ENCODE measurements at regions not wholly inside any gene's neighbourhood (a gene's known extent, or its start where the extent isn't known, plus 50 kb on each side); places are given as distances from the start of the nearest gene placed in this dataset.
"Not testable (repeated sequence)": the region's sequence is repeated elsewhere in the genome, so short reads cannot be mapped to it uniquely, and the experiment has no call there.

GRCh38 chr7:120163449-120163848 is 109.5 kb upstream of the KCND2 start:
- no peak for DNase-seq

- DNase-seq: no peak
These were observed 107.7 kb upstream of the KCND2 start for GRCh38 chr7:120165227-120165626.

GRCh38 chr7:120168066-120168465 is 104.9 kb upstream of the KCND2 start:
- DNase-seq: peak; percentile 46

- peak; percentile 35 for DNase-seq
These were observed 102.8 kb upstream of the KCND2 start for GRCh38 chr7:120169996-120170783.

- DNase-seq: peak; percentile 38
These were observed 102.1 kb upstream of the KCND2 start for GRCh38 chr7:120170834-120171233.

GRCh38 chr7:120171406-120171805 is 101.6 kb upstream of the KCND2 start:
- no peak for DNase-seq

- no peak for DNase-seq
These were observed 92.8 kb upstream of the KCND2 start for GRCh38 chr7:120180221-120180620.

GRCh38 chr7:120181499-120181898 is 91.5 kb upstream of the KCND2 start:
- no peak for DNase-seq

GRCh38 chr7:120184866-120185265 is 88.1 kb upstream of the KCND2 start:
- DNase-seq: no peak

- DNase-seq: peak; percentile 17
These were observed 86.9 kb upstream of the KCND2 start for GRCh38 chr7:120185940-120186682.

- no peak for DNase-seq
These were observed 86.3 kb upstream of the KCND2 start for GRCh38 chr7:120186688-120187087.

- no peak for DNase-seq
These were observed 83.4 kb upstream of the KCND2 start for GRCh38 chr7:120189623-120190022.

- DNase-seq: no peak
These were observed 82.9 kb upstream of the KCND2 start for GRCh38 chr7:120190109-120190508.

- DNase-seq: peak; percentile 10
These were observed 82.4 kb upstream of the KCND2 start for GRCh38 chr7:120190566-120190965.

GRCh38 chr7:120191423-120191822 is 81.6 kb upstream of the KCND2 start:
- not testable (repeated sequence) for DNase-seq

- DNase-seq: no peak
These were observed 71.7 kb upstream of the KCND2 start for GRCh38 chr7:120201290-120201689.

GRCh38 chr7:120205101-120205500 is 67.9 kb upstream of the KCND2 start:
- no peak for DNase-seq

GRCh38 chr7:120207037-120207436 is 65.9 kb upstream of the KCND2 start:
- no peak for DNase-seq

GRCh38 chr7:120215654-120216053 is 57.3 kb upstream of the KCND2 start:
- DNase-seq: no peak

- DNase-seq: no peak
These were observed 56.0 kb upstream of the KCND2 start for GRCh38 chr7:120216947-120217346.

GRCh38 chr7:120218712-120219111 is 54.3 kb upstream of the KCND2 start:
- no peak for DNase-seq

GRCh38 chr7:120221666-120222065 is 51.3 kb upstream of the KCND2 start:
- no peak for DNase-seq

All from NCI-H226 (cell line).